ENCODE measurements at regions not wholly inside any gene's neighbourhood (a gene's known extent, or its start where the extent isn't known, plus 50 kb on each side); places are given as distances from the start of the nearest gene placed in this dataset.

DNA sequence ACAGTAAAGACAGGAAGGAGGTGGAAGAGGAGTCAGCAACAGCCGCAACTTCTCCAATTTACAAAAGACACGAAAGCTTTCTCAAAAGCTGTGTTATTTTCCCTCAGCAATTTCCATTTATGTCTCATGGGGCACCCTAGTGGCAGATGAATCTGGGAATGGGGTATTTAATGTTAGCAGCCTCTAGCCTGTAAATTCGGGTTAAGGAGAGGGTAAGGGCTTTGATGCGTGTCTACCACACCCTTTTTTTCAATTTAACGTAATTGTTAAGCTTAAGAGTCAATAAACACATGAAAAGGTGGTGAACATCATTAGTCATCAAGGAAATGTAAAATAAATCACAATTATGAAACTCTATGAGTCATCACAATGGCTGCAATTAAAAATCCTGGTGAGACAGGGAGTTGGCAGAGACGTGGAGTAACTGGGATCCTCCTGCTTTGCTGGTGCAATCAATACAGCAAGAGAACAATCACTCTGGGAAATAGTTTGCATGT, 986.4 kb downstream of the AACS start:
- Histone ChIP-seq H3K4me2 (ENCODE audit: control insufficient read depth, insufficient read depth) (no peak overlapping the region), H3K27me3 (replicated peaks in 1 of 2; ENCODE audit: control insufficient read depth in 2 of 2, insufficient read depth in 2 of 2, low read length in 1 of 2) (no peaks in the 10 kb centered on the region), H3K9me3 (replicated peaks; ENCODE audit: control insufficient read depth, insufficient read depth, low read length) (no peaks in the 10 kb centered on the region), H3K36me3 (ENCODE audit: control insufficient read depth in 2 of 2, insufficient read depth in 2 of 2, low read length in 1 of 2) (no peaks in the 10 kb centered on the region), H3K9ac (ENCODE audit: control insufficient read depth, insufficient read depth, low read length) (no peak overlapping the region), H3K4me1 (ENCODE audit: control insufficient read depth, insufficient read depth, low read length) (no peaks in the 10 kb centered on the region), H4K20me1 (ENCODE audit: control insufficient read depth, insufficient read depth) (no peaks in the 10 kb centered on the region), H2AFZ (ENCODE audit: control insufficient read depth, low read depth, low read length) (no peak overlapping the region), H3K79me2 (ENCODE audit: control insufficient read depth, insufficient read depth, low read length) (no peaks in the 10 kb centered on the region), H3K27ac (ENCODE audit: control insufficient read depth, insufficient read depth) (no peak overlapping the region), H3K4me3 (no peak overlapping the region)
- intact Hi-C loops (cut with micrococcal nuclease; ENCODE audit: unreplicated experiment): no loop called here
- CTCF ChIA-PET: no interaction called here
- SMC1A ChIA-PET (ENCODE audit: uncharacterized antibody, unreplicated experiment): no interaction called here
- POLR2A ChIA-PET: no interaction called here
- in situ Hi-C loops (cut with MboI): no loop called here
- TF ChIP-seq BCL11A (IDR thresholded peaks at IDR 0.05; ENCODE audit: low read depth, low read length) (no peak), RB1 (IDR thresholded peaks at IDR 0.05; ENCODE audit: borderline replicate concordance) (no peak), MTA2 (IDR thresholded peaks at IDR 0.05; ENCODE audit: low read depth) (no peak), SIX5 (IDR thresholded peaks at IDR 0.05; ENCODE audit: low read depth, low read length, severe bottlenecking) (no peak), ZNF274 (IDR thresholded peaks at IDR 0.05; ENCODE audit: insufficient read depth, insufficient read length) (no peak), JUNB (IDR thresholded peaks at IDR 0.05) (no peak), FOS (IDR thresholded peaks at IDR 0.05; ENCODE audit: borderline replicate concordance, extremely low read depth, insufficient read length) (no peak), SMAD5 (IDR thresholded peaks at IDR 0.05; ENCODE audit: low read depth) (no peak), RBBP5 (conservative IDR thresholded peaks at IDR 0.05) (no peak), LARP7 (IDR thresholded peaks at IDR 0.05) (no peak), CHD4 (IDR thresholded peaks at IDR 0.05) (no peak), YBX1 (IDR thresholded peaks at IDR 0.05) (no peak)
- TF ChIP-seq, protein P1, sequence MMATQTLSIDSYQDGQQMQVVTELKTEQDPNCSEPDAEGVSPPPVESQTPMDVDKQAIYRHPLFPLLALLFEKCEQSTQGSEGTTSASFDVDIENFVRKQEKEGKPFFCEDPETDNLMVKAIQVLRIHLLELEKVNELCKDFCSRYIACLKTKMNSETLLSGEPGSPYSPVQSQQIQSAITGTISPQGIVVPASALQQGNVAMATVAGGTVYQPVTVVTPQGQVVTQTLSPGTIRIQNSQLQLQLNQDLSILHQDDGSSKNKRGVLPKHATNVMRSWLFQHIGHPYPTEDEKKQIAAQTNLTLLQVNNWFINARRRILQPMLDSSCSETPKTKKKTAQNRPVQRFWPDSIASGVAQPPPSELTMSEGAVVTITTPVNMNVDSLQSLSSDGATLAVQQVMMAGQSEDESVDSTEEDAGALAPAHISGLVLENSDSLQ (IDR thresholded peaks at IDR 0.05): no peak
- TF ChIP-seq, protein P2, sequence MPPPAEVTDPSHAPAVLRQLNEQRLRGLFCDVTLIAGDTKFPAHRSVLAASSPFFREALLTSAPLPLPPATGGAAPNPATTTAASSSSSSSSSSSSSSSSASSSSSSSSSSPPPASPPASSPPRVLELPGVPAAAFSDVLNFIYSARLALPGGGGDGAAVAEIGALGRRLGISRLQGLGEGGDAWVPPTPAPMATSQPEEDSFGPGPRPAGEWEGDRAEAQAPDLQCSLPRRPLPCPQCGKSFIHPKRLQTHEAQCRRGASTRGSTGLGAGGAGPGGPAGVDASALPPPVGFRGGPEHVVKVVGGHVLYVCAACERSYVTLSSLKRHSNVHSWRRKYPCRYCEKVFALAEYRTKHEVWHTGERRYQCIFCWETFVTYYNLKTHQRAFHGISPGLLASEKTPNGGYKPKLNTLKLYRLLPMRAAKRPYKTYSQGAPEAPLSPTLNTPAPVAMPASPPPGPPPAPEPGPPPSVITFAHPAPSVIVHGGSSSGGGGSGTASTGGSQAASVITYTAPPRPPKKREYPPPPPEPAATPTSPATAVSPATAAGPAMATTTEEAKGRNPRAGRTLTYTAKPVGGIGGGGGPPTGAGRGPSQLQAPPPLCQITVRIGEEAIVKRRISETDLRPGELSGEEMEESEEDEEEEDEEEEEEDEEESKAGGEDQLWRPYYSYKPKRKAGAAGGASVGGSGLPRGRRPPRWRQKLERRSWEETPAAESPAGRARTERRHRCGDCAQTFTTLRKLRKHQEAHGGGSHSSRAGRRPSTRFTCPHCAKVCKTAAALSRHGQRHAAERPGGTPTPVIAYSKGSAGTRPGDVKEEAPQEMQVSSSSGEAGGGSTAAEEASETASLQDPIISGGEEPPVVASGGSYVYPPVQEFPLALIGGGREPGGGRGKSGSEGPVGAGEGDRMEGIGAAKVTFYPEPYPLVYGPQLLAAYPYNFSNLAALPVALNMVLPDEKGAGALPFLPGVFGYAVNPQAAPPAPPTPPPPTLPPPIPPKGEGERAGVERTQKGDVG (CRISPR knock-in tag; IDR thresholded peaks at IDR 0.05): no peak
- TF ChIP-seq, protein P3, sequence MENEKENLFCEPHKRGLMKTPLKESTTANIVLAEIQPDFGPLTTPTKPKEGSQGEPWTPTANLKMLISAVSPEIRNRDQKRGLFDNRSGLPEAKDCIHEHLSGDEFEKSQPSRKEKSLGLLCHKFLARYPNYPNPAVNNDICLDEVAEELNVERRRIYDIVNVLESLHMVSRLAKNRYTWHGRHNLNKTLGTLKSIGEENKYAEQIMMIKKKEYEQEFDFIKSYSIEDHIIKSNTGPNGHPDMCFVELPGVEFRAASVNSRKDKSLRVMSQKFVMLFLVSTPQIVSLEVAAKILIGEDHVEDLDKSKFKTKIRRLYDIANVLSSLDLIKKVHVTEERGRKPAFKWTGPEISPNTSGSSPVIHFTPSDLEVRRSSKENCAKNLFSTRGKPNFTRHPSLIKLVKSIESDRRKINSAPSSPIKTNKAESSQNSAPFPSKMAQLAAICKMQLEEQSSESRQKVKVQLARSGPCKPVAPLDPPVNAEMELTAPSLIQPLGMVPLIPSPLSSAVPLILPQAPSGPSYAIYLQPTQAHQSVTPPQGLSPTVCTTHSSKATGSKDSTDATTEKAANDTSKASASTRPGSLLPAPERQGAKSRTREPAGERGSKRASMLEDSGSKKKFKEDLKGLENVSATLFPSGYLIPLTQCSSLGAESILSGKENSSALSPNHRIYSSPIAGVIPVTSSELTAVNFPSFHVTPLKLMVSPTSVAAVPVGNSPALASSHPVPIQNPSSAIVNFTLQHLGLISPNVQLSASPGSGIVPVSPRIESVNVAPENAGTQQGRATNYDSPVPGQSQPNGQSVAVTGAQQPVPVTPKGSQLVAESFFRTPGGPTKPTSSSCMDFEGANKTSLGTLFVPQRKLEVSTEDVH (IDR thresholded peaks at IDR 0.05; ENCODE audit: low read depth, partially characterized antibody): no peak
- RAD21 ChIA-PET (ENCODE audit: unreplicated experiment): interaction anchor here (1.4 kb wide), 1 partner anchor 19 kb away, joined by 3 read pairs; no protein-coding TSS in a partner anchor
- DNase-seq (ENCODE audit: low read depth, low spot score): no peak
- ATAC-seq: no peak
- BruUV-seq (replicated peaks): no TSS peak
- WGBS (ENCODE audit: insufficient coverage, insufficient replicate concordance, low lambda C conversion rate, missing lambda C conversion rate): 22% methylated on average over 6 of the region's 6 CpGs
- no peak for FAIRE-seq
